ENCODE measurements at regions not wholly inside any gene's neighbourhood (a gene's known extent, or its start where the extent isn't known, plus 50 kb on each side); places are given as distances from the start of the nearest gene placed in this dataset.

- Histone ChIP-seq H3K27ac (no peak overlapping the region), H3K4me3 (no peak overlapping the region)
Measured at GRCh38 chr12:76142305-76142704, 57.8 kb upstream of the NAP1L1 start.

- Histone ChIP-seq H3K4me3 (no peak overlapping the region), H3K27ac (no peak overlapping the region)
Measured at GRCh38 chr12:76138656-76139055, 54.2 kb upstream of the NAP1L1 start.

DNA sequence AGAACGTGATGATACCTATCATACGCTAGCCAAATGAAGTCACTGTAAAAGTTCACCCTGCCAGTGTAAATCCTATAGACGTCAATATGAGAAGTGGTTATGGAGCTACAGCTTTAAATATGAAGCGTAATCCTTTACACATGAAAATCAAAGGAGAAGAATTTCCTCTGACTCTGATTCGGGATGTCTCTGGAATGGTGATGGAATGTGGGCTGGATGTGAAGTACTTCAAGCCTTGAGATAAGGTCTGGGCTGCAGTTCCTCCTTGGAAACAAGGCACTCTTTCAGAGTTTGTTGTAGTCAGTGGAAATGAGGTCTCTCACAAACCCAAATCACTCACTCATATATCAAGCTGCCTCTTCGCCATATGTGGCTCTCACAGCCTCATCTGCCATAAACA is 53.1 kb upstream of the NAP1L1 start:
- H3K27ac ChIP-seq = no peak overlapping the region
- H3K4me3 ChIP-seq = no peak overlapping the region

GRCh38 chr12:76135456-76135855 is 51.0 kb upstream of the NAP1L1 start:
- Histone ChIP-seq H3K4me3 (no peak overlapping the region), H3K27ac (no peak overlapping the region)
